AG09309 (cell line): ENCODE measurements at regions not wholly inside any gene's neighbourhood (a gene's known extent, or its start where the extent isn't known, plus 50 kb on each side); places are given as distances from the start of the nearest gene placed in this dataset.
"Not testable (repeated sequence)": the region's sequence is repeated elsewhere in the genome, so short reads cannot be mapped to it uniquely, and the experiment has no call there.

Source experiments
- DNase-seq: peaks from one replicate; pipeline ENCODE4 v3.0.0-alpha.2; 2010; ENCODE audit warnings: low read depth
- H3K4me3 ChIP-seq: 2 replicates; pipeline ENCODE4 v1.5.1; 2011; ENCODE audit warnings: mild to moderate bottlenecking, low read depth, low read length, moderate library complexity; ENCODE audit not compliant: control insufficient read depth
- TF ChIP-seq, protein P1 (sequence below): IDR thresholded peaks from 2 replicates; pipeline ENCODE4 v1.5.1; 2011; ENCODE audit warnings: mild to moderate bottlenecking, low read depth, low read length, inconsistent platforms; ENCODE audit not compliant: insufficient read depth, control insufficient read depth; ENCODE audit errors: missing control alignments

DNA sequence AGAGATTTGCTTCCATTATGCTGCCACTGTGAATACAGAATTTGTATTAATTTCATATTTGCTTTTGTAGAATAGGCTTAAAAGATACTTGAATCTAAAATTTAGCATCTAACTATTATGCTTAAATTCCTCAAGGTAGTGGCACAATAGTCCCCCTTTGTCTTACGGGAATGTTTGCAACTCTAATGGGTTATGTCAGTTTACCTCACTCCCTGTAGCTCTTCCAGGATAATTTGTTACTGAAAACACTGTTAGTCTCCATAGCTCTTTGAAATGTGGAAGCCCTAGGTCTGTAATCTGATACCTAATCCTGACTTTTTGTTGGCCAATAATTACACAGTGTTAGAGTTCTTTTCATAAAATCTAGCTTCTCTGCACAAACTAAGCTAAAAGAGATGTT is 433.4 kb downstream of the PYDC2 start:
- TF ChIP-seq, protein P1, sequence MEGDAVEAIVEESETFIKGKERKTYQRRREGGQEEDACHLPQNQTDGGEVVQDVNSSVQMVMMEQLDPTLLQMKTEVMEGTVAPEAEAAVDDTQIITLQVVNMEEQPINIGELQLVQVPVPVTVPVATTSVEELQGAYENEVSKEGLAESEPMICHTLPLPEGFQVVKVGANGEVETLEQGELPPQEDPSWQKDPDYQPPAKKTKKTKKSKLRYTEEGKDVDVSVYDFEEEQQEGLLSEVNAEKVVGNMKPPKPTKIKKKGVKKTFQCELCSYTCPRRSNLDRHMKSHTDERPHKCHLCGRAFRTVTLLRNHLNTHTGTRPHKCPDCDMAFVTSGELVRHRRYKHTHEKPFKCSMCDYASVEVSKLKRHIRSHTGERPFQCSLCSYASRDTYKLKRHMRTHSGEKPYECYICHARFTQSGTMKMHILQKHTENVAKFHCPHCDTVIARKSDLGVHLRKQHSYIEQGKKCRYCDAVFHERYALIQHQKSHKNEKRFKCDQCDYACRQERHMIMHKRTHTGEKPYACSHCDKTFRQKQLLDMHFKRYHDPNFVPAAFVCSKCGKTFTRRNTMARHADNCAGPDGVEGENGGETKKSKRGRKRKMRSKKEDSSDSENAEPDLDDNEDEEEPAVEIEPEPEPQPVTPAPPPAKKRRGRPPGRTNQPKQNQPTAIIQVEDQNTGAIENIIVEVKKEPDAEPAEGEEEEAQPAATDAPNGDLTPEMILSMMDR = no peak
- no peak overlapping the region for H3K4me3 ChIP-seq
- no peak for DNase-seq

DNA sequence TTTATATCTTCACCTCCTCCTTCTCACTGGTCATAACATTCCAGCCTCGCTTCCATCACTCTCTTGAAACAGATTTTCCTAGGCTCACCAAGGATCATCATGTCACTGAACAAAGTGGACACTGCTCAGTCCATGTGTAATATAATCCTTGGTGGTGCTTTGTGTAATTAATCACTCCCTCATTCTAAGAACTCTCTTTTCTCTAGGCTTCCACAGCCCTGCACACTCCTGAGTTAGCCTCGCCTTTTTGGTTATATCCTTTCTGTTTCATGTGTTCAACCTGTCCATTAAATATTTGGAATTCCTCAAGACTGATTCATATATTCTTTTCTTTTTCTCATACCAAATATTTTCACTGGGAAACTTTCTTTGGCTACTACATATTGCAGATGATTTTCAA is 440.8 kb downstream of the PYDC2 start:
- TF ChIP-seq, protein P1 = no peak
- no peak for DNase-seq

DNA sequence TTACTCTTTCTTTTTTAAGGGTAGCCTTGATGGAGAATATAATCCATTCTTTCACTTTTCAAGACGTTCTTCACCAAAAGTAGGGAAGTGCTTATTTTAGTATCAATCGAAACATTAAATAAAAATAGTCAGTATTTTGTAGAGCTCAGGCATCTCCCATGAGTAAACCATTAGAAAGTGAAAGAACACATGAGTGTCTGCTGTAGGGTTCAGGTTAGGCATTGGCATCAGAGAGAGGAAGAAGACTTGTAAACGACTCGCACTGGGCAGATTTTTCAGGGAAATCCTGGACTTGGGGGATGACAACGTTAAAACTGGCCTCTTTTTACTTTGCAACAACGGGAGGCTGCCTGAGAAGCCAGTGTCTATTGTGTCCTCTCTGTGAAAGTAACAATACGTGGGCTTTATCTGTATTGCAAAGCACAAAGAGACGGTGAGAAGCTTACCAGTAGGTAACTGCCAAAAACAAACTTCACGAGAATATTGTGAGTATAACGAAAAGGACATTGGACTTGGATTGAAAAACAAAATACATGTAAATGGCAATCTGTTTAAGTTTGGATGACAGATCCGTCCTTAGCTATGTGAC is 451.7 kb downstream of the PYDC2 start:
- TF ChIP-seq, protein P1 = no peak
- no peak for DNase-seq
- H3K4me3 ChIP-seq = no peak overlapping the region

More for the DNA sequence above, 440.8 kb downstream of the PYDC2 start:
- H3K4me3 ChIP-seq = no peak overlapping the region

DNA sequence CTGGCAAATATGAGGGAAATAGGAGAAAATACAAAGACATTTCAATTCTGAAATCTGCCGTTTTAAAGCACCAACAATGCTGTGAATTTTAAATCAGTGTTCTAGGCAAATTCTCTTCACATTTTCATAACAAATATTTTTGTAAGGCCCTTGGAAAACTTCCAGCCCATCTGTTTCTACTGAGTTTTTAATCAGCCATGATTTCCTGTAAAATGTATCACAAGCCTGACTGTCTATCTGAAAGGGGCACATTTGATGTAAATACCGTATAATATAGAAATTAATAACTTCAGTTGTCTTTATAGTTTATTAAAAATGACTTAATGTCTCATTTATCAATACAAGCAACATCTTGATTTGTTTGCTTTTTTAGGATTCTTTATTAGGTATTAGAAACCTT is 454.7 kb downstream of the PYDC2 start:
- DNase-seq = no peak
- no peak overlapping the region for H3K4me3 ChIP-seq
- TF ChIP-seq, protein P1 = no peak

DNA sequence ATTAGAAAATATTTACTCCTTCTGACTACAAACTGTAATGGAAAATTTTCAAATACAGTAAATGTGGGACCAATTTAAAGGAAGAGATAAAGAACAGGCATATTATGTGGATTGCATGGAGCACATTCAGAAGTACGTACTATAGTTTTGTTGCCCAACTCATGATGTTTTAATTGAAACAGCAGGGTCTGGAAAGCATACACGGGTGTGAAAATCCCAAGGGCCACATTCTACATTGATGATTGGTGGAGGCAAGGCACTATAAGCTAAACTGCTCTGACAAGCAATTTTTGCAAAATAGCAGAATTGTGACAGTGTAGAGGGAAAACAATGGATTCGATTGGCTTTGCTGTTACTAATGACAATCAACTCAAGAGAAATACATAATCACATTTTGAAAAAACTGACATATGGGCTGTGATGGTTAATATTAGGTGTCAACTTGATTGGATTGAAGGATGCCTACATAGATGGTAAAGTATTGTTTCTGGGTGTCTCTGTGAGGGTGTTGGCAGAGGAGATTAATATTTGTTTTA is 458.6 kb downstream of the PYDC2 start:
- H3K4me3 ChIP-seq = no peak overlapping the region
- TF ChIP-seq, protein P1 = no peak
- DNase-seq = no peak

DNA sequence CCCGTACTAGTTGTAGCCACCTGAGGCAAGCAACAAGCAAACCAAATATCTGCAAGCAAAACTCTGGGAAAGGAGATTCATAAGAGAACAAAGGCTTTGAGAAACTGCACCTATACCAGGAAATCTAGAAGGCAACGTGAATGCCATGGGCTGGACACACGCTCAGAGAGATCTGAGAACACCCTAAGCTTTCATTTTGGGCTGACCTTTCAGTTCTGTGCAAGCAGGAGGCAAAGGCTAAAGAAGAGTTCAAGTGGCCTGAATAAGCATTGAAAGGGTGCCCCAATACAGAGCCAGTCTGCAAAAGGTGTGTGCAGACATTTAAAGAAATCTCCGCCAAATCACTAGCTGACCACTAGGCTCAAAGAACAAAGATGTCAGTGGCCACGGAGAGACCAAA is 461.6 kb downstream of the PYDC2 start:
- TF ChIP-seq, protein P1 = no peak
- no peak overlapping the region for H3K4me3 ChIP-seq
- DNase-seq = no peak

DNA sequence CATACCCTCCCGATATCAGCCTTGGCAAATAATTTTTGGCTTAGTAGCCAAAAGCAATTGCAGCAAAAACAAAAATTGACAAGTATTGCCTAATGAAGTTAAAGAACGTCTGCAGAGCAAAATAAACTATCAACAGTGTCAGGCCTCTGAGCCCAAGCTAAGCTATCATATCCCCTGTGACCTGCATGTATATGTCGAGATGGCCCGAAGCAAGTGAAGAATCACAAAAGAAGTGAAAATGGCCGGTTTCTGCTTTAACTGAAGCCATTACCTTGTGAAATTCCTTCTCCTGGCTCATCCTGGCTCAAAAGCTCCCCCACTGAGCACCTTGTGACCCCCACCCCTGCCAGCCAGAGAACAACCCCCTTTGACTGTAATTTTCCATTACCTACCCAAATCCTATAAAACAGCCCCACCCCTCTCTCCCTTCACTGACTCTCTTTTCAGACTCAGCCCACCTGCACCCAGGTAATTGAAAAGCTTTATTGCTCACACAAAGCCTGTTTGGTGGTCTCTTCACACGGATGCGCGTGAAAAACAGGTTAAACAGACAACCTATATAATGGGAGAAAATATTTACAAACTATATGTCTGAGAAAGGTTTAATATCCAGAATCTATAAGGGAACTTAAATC is 466.3 kb downstream of the PYDC2 start:
- not testable (repeated sequence) for H3K4me3 ChIP-seq, DNase-seq

DNA sequence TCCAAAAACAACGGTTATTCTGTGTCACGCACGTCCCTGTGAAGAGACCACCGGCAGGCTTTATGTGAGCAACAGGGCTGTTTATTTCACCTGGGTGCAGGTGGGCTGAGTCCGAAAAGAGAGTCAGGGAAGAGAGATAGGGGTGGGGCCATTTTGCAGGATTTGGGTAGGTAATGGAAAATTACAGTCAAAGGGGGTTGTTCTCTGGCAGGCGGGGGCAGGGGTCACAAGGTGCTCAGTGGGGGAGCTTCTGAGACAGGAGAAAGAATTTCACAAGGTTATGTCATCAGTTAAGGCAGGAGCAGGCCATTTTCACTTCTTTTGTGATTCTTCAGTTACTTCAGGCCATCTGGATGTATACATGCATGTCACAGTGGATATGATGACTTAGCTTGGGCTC is 467.0 kb downstream of the PYDC2 start:
- DNase-seq, H3K4me3 ChIP-seq: not testable (repeated sequence)
